HG02938 (cell line): ENCODE measurements at regions not wholly inside any gene's neighbourhood (a gene's known extent, or its start where the extent isn't known, plus 50 kb on each side); places are given as distances from the start of the nearest gene placed in this dataset.
A peak's percentile ranks its signal among the peaks of the same experiment; 100 is the strongest.
"Not testable (repeated sequence)": the region's sequence is repeated elsewhere in the genome, so short reads cannot be mapped to it uniquely, and the experiment has no call there.

ENCODE experiments used
- ATAC-seq: cut with Tn5 transposase; IDR thresholded peaks from one replicate; pipeline ENCODE4 v1.9.1; 2021; ENCODE audit warnings: mild to moderate bottlenecking, moderate library complexity; ENCODE audit not compliant: unreplicated experiment

GRCh38 chr5:112533362-112533761, 114.3 kb upstream of the EPB41L4A start:
- ATAC-seq, result no peak

GRCh38 chr5:112534067-112534583, 115.0 kb upstream of the EPB41L4A start:
- ATAC-seq, result no peak

- no peak for ATAC-seq
Observed at GRCh38 chr5:112534611-112535255, 115.7 kb upstream of the EPB41L4A start.

- no peak for ATAC-seq
Observed at GRCh38 chr5:112535356-112535755, 116.3 kb upstream of the EPB41L4A start.

- not testable (repeated sequence) for ATAC-seq
Observed at GRCh38 chr5:112544558-112544957, 125.5 kb upstream of the EPB41L4A start.

- ATAC-seq, result no peak
Observed at GRCh38 chr5:112546946-112547592, 128.0 kb upstream of the EPB41L4A start.

GRCh38 chr5:112548246-112548881, 129.3 kb upstream of the EPB41L4A start:
- ATAC-seq, result no peak

- no peak for ATAC-seq
Observed at GRCh38 chr5:112549127-112549526, 130.1 kb upstream of the EPB41L4A start.

- ATAC-seq, result no peak
Observed at GRCh38 chr5:112549605-112550166, 130.6 kb upstream of the EPB41L4A start.

GRCh38 chr5:112551419-112552032, 132.4 kb upstream of the EPB41L4A start:
- peak; percentile 55 for ATAC-seq

GRCh38 chr5:112552216-112552615, 133.1 kb upstream of the EPB41L4A start:
- ATAC-seq, result no peak

- no peak for ATAC-seq
Observed at GRCh38 chr5:112552791-112553190, 133.7 kb upstream of the EPB41L4A start.

- no peak for ATAC-seq
Observed at GRCh38 chr5:112554101-112554977, 135.3 kb upstream of the EPB41L4A start.

GRCh38 chr5:112555197-112555596, 136.1 kb upstream of the EPB41L4A start:
- no peak for ATAC-seq

GRCh38 chr5:112555691-112556090, 136.6 kb upstream of the EPB41L4A start:
- ATAC-seq, result no peak

- not testable (repeated sequence) for ATAC-seq
Observed at GRCh38 chr5:112559501-112559900, 140.4 kb upstream of the EPB41L4A start.

GRCh38 chr5:112560371-112560770, 141.3 kb upstream of the EPB41L4A start:
- no peak for ATAC-seq

GRCh38 chr5:112563169-112563826, 144.2 kb upstream of the EPB41L4A start:
- no peak for ATAC-seq

GRCh38 chr5:112566251-112566650, 147.2 kb upstream of the EPB41L4A start:
- no peak for ATAC-seq

GRCh38 chr5:112569596-112569995, 150.5 kb upstream of the EPB41L4A start:
- no peak for ATAC-seq
